ENCODE measurements at regions not wholly inside any gene's neighbourhood (a gene's known extent, or its start where the extent isn't known, plus 50 kb on each side); places are given as distances from the start of the nearest gene placed in this dataset.

DNA sequence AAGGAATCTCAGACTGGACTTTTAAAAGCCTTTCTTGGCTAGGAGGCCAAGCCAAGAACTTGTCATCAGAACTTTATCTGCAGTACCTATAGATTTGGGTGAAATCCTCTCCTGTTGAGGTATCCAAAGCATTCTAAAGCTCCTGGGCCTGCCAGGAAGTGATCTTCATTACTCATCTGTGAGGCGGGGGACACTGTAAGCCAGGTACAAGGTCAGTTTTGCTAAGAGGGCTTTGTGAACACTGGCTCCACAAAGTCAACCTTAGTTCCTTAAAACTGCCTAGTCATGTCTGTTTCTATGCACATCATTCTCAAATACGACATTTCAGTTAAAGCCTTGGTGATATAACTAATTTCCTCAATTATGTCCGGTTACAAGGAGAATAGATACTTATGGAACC is 236.7 kb downstream of the PIK3R1 start:
- TF ChIP-seq, protein P1, sequence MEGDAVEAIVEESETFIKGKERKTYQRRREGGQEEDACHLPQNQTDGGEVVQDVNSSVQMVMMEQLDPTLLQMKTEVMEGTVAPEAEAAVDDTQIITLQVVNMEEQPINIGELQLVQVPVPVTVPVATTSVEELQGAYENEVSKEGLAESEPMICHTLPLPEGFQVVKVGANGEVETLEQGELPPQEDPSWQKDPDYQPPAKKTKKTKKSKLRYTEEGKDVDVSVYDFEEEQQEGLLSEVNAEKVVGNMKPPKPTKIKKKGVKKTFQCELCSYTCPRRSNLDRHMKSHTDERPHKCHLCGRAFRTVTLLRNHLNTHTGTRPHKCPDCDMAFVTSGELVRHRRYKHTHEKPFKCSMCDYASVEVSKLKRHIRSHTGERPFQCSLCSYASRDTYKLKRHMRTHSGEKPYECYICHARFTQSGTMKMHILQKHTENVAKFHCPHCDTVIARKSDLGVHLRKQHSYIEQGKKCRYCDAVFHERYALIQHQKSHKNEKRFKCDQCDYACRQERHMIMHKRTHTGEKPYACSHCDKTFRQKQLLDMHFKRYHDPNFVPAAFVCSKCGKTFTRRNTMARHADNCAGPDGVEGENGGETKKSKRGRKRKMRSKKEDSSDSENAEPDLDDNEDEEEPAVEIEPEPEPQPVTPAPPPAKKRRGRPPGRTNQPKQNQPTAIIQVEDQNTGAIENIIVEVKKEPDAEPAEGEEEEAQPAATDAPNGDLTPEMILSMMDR (IDR thresholded peaks at IDR 0.05; ENCODE audit: insufficient read depth, low read length), result no peak
- no peak for DNase-seq (ENCODE audit: low read depth)
- H3K4me3 ChIP-seq (ENCODE audit: low read depth, low read length), result no peak overlapping the region

GRCh38 chr5:68454172-68454571 is 238.6 kb downstream of the PIK3R1 start:
- TF ChIP-seq, protein P1 (IDR thresholded peaks at IDR 0.05; ENCODE audit: insufficient read depth, low read length), result no peak
- no peak for DNase-seq (ENCODE audit: low read depth)

DNA sequence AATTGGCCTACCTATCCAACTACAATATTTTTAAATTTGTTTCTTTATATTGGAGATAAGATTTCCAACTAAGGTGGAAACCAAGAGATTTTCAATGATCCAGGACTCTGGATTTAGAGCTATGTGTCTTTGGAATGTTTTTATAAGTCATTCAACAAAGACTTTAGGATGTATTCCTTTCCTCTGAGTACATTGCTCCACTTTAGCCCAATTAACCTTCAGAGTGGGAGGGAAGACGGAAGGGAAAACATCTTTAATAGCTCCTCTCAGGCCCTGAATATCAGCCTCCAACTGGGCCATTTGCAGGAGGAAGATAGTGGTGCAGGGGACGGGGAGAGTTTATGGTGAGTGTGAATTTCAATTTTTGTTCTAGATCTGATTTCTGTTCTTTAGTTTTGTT is 239.2 kb downstream of the PIK3R1 start:
- H3K4me3 ChIP-seq (ENCODE audit: low read depth, low read length), result no peak overlapping the region
- DNase-seq (ENCODE audit: low read depth), result no peak
- TF ChIP-seq, protein P1 (IDR thresholded peaks at IDR 0.05; ENCODE audit: insufficient read depth, low read length), result no peak

More at GRCh38 chr5:68454172-68454571, 238.6 kb downstream of the PIK3R1 start:
- H3K4me3 ChIP-seq (ENCODE audit: low read depth, low read length), result no peak overlapping the region

GRCh38 chr5:68455216-68455615 is 239.7 kb downstream of the PIK3R1 start:
- no peak overlapping the region for H3K4me3 ChIP-seq (ENCODE audit: low read depth, low read length)
- TF ChIP-seq, protein P1 (IDR thresholded peaks at IDR 0.05; ENCODE audit: insufficient read depth, low read length), result no peak
- DNase-seq (ENCODE audit: low read depth), result no peak

GRCh38 chr5:68456756-68457217 is 241.2 kb downstream of the PIK3R1 start:
- TF ChIP-seq, protein P1 (IDR thresholded peaks at IDR 0.05; ENCODE audit: insufficient read depth, low read length), result no peak
- DNase-seq (ENCODE audit: low read depth), result peak; percentile 38
- H3K4me3 ChIP-seq (ENCODE audit: low read depth, low read length), result no peak overlapping the region

DNA sequence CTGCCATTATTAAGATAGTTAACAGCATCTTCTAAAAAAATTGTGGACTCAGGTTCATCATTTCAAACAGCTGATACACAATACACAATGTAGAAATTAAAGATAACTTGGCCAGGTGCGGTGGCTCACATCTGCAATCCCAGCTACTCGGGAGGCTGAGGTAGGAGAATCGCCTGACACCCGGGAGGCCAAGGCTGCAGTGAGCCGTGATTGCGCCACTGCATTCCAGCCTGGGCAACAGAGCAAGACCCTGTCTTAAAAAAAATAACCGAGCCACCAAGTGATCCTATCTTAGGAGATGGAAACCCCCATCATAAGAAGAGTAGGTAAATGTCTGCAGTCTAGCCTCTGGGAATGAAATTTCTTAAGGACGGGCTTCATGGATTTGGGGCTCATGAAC is 241.7 kb downstream of the PIK3R1 start:
- TF ChIP-seq, protein P1 (IDR thresholded peaks at IDR 0.05; ENCODE audit: insufficient read depth, low read length), result no peak
- no peak overlapping the region for H3K4me3 ChIP-seq (ENCODE audit: low read depth, low read length)
- DNase-seq (ENCODE audit: low read depth), result no peak

DNA sequence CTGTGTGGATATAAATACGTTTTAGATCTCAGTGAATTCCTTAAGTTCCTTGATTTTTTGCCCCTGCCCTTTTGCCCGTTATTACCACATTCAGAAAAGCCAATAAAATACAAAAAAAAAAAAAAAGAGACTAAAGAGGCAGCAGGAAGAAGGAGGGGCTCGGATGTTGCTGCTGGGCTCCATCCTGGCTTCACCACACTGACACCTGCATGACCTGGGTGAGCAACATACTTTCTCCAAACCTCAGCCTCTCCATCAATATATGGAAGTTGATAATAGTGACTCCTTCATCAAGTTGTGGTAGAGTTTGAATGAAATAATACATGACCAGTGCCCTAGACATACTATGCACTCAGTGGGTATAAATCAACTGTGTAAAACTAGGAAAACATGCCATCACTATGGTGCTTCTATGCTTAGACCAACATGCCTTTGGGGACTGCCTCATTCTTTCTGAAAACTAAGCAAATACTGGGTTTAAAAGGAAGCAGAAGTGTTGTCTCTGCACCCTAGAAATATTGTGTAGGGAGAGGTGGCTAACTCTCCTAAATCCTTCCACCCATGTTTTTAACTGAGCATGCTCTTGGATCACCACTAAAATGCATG is 243.0 kb downstream of the PIK3R1 start:
- H3K4me3 ChIP-seq (ENCODE audit: low read depth, low read length), result no peak overlapping the region
- no peak for DNase-seq (ENCODE audit: low read depth)
- TF ChIP-seq, protein P1 (IDR thresholded peaks at IDR 0.05; ENCODE audit: insufficient read depth, low read length), result no peak

All from fibroblast of the aortic adventitia (primary cell).